ENCODE measurements at regions not wholly inside any gene's neighbourhood (a gene's known extent, or its start where the extent isn't known, plus 50 kb on each side); places are given as distances from the start of the nearest gene placed in this dataset.

DNA sequence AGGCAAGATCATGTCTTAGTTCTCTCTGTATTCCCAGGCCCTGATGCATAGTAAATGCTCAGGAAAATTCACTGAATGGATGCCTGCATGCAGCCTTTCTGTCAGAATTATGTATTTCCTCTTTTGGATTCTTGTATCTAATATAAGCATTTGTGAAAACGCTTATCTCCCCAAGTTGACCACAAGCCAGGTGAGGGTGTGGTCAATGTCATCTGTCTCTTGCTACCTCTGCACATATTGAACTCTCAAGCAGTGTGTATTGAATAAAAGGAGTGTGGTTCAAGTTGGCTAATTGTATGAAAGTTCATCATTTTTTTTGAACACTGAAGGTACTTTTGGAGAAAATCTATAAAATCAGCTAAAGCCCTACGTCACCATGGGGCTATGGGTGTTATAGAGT is 84.3 kb downstream of the CNGA2 start:
- H3K27ac ChIP-seq = no peak overlapping the region
- TF ChIP-seq, protein P1, sequence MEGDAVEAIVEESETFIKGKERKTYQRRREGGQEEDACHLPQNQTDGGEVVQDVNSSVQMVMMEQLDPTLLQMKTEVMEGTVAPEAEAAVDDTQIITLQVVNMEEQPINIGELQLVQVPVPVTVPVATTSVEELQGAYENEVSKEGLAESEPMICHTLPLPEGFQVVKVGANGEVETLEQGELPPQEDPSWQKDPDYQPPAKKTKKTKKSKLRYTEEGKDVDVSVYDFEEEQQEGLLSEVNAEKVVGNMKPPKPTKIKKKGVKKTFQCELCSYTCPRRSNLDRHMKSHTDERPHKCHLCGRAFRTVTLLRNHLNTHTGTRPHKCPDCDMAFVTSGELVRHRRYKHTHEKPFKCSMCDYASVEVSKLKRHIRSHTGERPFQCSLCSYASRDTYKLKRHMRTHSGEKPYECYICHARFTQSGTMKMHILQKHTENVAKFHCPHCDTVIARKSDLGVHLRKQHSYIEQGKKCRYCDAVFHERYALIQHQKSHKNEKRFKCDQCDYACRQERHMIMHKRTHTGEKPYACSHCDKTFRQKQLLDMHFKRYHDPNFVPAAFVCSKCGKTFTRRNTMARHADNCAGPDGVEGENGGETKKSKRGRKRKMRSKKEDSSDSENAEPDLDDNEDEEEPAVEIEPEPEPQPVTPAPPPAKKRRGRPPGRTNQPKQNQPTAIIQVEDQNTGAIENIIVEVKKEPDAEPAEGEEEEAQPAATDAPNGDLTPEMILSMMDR (conservative IDR thresholded peaks at IDR 0.05) = no peak

DNA sequence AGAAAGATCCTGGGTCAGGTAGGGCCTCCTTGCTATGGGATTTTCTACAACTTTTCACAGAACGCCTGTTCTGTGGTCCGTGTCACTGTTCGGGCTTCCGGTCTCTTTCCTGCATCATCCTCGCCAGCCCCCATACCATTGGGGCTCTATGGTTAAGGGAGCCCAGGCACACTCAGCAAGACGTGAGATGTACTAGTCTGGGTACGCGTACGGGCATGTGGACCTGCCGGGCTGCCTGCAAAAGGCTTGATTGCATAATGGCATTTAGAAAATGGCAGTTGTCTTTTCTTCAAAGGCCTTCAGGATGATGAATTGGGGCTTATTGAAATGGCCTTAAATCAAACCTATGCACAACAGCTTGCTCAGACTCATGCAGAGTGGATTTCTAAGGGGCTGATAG is 86.7 kb downstream of the CNGA2 start:
- no peak overlapping the region for H3K27ac ChIP-seq
- TF ChIP-seq, protein P1 (conservative IDR thresholded peaks at IDR 0.05) = no peak

DNA sequence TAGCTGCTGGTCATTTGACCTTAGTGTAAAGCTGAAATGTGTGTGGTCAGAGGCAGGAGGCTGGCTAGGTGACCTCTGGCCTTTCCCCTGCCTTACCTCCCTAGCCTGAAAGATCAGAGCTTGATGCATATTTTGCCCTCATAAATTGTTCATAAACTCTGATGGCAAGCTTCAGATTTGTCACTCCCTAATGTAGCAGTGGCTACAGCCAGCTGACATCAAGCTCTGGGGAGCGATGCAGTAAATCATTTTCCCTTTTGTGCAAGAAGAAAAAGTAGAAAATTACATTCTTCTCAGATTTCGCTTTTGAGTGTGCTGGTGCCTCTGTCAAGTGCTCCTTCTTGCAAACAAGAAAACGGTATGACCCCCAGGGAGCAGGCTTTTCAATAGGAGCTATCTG is 87.7 kb upstream of the MAGEA4 start:
- H3K27ac ChIP-seq = no peak overlapping the region

DNA sequence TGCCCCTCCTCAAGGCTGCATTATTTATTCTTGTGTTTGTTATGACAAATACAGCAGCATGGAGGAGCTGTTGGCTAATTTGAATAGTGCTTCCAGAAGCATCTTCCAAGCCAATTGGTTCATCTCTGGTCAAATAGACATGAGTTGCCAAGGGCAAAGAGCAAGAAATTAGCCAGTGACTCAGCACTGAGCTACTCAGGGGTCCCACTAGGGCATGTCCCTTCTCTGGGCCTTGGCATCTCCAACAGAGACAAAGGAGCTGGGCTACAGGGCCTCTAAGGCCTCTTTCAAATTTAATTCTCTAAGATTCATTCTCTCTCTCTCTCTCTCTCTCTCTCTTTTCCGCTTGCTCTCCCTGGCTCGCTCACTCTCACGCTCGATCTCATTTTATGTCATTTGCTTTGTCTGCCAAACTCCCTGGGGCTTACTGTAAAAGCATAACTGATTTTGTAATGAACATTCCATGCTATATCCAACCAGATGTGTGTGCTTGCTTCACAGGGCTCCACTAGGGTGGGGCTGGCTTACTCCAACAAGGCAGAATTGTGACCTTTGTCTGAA is 86.7 kb upstream of the MAGEA4 start:
- TF ChIP-seq, protein P1 (conservative IDR thresholded peaks at IDR 0.05) = no peak
- H3K27ac ChIP-seq = no peak overlapping the region

More for the DNA sequence above, 87.7 kb upstream of the MAGEA4 start:
- TF ChIP-seq, protein P1 (conservative IDR thresholded peaks at IDR 0.05) = no peak

DNA sequence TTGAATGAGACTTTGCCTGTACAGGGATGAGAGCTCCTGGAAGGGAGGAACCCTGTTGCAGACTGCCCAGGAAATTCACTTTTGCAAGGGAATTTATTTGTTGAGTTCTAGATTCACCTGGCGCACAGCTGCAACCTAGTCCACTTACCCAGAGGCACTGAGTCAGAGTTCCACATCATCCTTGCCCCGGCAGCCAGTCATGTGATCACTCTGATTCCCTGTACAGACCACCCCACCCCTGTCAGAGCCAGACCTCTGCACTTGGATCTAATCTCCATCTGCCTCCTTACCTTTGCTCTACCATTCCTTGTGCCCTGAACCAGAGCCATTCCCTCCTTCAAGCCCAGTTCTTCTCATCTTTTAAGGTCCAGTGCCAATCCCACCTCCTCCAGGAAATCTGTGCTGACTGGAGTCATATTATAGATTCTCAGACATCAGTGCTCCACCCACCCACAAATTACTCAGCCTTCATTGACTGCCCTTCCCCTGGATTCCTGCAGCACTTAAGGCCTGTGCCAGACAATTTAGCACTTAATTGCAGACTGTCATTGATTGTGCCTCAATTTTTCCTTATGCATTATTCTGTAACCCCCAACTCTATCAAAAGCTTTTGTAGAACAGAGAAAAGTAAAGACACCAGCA is 84.1 kb upstream of the MAGEA4 start:
- TF ChIP-seq, protein P1 (conservative IDR thresholded peaks at IDR 0.05) = no peak
- H3K27ac ChIP-seq = no peak overlapping the region

DNA sequence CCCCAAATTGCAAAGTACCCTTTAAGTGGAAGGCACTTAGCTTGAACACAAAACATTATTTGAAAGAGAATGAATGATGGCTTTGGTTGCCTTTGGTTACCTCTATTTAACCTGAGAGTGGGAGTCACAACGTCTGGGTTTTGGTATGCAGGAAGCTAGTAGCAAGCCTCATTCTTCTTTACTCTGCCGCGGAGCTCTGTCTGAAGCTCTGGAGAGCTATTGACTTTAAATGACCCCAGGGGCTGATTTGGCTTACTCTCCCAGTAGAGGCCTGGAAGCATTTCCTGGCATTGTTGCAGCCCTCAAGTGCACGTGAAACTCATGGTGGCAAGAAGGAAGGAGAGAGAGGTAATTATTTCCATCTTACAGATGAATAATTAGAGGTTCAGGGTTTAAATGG is 81.8 kb upstream of the MAGEA4 start:
- TF ChIP-seq, protein P1 (conservative IDR thresholded peaks at IDR 0.05) = no peak
- H3K27ac ChIP-seq = no peak overlapping the region

DNA sequence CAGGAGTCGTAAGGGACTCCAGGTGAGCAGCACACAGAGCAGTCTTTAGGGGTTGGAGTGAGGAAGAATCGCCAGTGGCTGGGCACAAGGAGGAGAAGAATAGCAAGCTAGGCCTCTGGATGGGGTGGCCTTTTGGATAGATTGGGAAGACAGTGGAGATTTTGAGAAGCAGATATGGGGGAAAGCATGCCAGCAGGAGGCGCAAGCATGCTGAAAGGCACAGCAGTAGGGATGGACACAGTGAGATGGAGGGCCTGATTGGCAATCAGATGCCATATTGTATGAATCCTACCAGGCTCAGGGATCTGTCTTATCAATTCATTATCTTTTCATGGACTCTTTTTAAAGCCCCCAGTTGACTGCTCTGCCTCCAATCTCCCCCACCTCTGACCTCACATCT is 60.4 kb upstream of the MAGEA4 start:
- no peak overlapping the region for H3K27ac ChIP-seq
- TF ChIP-seq, protein P1 (conservative IDR thresholded peaks at IDR 0.05) = no peak

Measured in VCaP (cell line).